Transverse colon (tissue), 4 donors: ENCODE measurements at regions not wholly inside any gene's neighbourhood (a gene's known extent, or its start where the extent isn't known, plus 50 kb on each side); places are given as distances from the start of the nearest gene placed in this dataset.
"Not testable (repeated sequence)": the region's sequence is repeated elsewhere in the genome, so short reads cannot be mapped to it uniquely, and the experiment has no call there.

Experiments used
- DNase-seq: peaks from one replicate; pipeline ENCODE4 v3.0.0-alpha.2; 2019
- H3K27ac ChIP-seq, 4 donors: fragments of 200-600 bp; sonication (generic); 2 replicates each; pipeline ENCODE4 v1.5.1; 2016 to 2018; ENCODE audit warnings: inconsistent platforms in 4 of 4
- H3K27me3 ChIP-seq: fragments of 200-600 bp; sonication (generic); 2 replicates; pipeline ENCODE4 v1.5.1; 2017; ENCODE audit warnings: inconsistent platforms
- H3K36me3 ChIP-seq, 4 donors: fragments of 200-600 bp; sonication (generic); 2 replicates each; pipeline ENCODE4 v1.5.1; 2017 to 2019; ENCODE audit warnings: inconsistent platforms in 4 of 4
- H3K4me1 ChIP-seq, 4 donors: fragments of 200-600 bp; sonication (generic); 2 replicates each; pipeline ENCODE4 v1.5.1; 2017 to 2020; ENCODE audit warnings: inconsistent platforms in 4 of 4
- H3K4me3 ChIP-seq, 4 donors: fragments of 200-600 bp; sonication (generic); 1 replicate in 1 of 4; 2 replicates in 3 of 4; pipeline versions ENCODE4 v1.5.1 to v1.6.1; 2017 to 2019; ENCODE audit warnings: inconsistent platforms in 4 of 4
- H3K9me3 ChIP-seq, 2 donors: fragments of 200-600 bp; sonication (generic); 2 replicates each; pipeline ENCODE4 v1.5.1; 2017 to 2019; ENCODE audit warnings: inconsistent platforms in 2 of 2
- EP300 ChIP-seq: sonication (generic); formaldehyde crosslinking; IDR thresholded peaks from one replicate; pipeline ENCODE4 v1.6.1; 2017; ENCODE audit warnings: antibody characterized with exemption, low read depth
- POLR2A ChIP-seq: fragments of 450-650 bp; IDR thresholded peaks from one replicate; pipeline ENCODE4 v1.6.1; 2016; ENCODE audit warnings: antibody characterized with exemption, mild to moderate bottlenecking, moderate library complexity
- POLR2AphosphoS5 ChIP-seq, 3 donors: sonication (generic); formaldehyde crosslinking; IDR thresholded peaks; one replicate each; pipeline ENCODE4 v1.6.1; 2016; ENCODE audit warnings: antibody characterized with exemption in 3 of 3
- WGBS, 2 donors: methylation state at CpG; one replicate each; pipeline ENCODE4 v1.1.5; 2018; ENCODE audit warnings: low coverage in 1 of 2; 5-methylcytosine and 5-hydroxymethylcytosine counted together
- in situ Hi-C, 4 donors: fragments of 200-750 bp; cut with MboI; loops; one replicate each; pipeline versions ENCODE4 v1.15.0 to v1.15.1; 2017; ENCODE audit warnings: low sequenced_read_pairs in 3 of 4, low pct_ligation_motif_present in 1 of 4, low pct_unique_long_range_greater_than_20kb in 1 of 4
- intact Hi-C: fragments of 100-400 bp; cut with DNase I; formaldehyde crosslinking; loops from one replicate; pipeline ENCODE4 v1.15.1; 2023; ENCODE audit warnings: low total_unique reads
- TF ChIP-seq, protein P1 (sequence below), 5 experiments: fragments of 200-600 bp in 3 of 5; fragments of 450-650 bp in 2 of 5; sonication (generic) in 3 of 5; IDR thresholded peaks; 1 replicate in 2 of 5; 2 replicates in 3 of 5; pipeline ENCODE4 v1.5.1; 2016 to 2017; ENCODE audit warnings: antibody characterized with exemption in 5 of 5, inconsistent platforms in 3 of 5, mild to moderate bottlenecking in 2 of 5, moderate library complexity in 1 of 5

DNA sequence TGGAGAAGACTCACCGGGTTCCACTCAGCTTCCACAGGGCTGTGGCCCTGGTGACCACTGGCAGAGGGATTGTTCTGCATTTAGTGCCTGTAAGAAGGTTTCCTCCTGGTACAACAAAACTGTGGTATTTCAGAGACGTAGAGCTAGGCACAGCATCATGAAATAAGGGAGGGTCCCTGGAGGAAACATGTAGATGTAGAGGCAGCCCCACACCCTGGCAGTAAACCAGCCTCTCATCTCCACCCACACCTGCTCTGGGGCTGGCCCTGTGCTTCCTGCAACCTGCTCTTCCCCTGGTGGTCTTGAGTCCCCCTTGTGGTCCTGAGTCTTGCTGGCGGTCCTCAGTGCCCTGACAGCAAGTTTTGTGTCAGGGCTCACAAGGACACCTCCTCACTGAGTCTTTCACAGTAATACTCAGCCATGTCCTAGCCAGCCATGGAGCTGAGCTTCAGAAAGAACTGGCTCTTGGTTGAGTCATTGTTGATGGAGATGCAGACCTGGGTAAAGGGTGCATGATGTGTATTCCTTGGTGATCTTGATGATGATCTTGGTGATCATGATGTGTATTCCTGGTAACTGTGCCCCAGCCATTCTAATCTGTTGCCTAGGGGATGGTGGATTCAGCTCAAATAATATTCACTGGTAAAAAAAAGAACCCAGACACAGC is 121.8 kb downstream of the OR4M2 start:
- WGBS, 2 donors, result no CpG with 5 or more reads among the region's 3 CpGs
- H3K27me3 ChIP-seq, DNase-seq, H3K9me3 ChIP-seq, H3K4me3 ChIP-seq, in situ Hi-C loops, H3K36me3 ChIP-seq, H3K27ac ChIP-seq, H3K4me1 ChIP-seq, intact Hi-C loops: not testable (repeated sequence)

- WGBS, 2 donors, result no CpG with 5 or more reads among the region's 5 CpGs
These were observed 122.9 kb downstream of the OR4M2 start for GRCh38 chr15:22203208-22203607.

DNA sequence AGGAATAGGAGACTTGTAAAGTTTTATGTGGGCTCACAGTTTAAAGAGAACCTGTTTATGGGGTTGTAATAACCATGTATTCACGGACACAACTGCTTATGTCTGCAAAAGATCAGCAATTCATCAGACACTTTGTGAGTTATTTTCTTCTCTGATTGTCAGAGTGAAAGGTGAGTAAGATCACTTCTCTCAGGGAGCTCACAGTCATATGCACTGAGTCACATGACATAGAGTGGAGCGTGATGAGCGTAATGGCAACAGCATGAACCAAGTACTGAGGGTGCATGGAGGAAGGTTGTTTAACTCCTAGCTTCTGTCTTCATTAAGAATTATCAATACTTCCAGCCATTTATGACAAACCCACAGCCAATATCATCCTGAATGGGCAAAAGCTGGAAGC is 128.8 kb downstream of the OR4M2 start:
- no CpG with 5 or more reads among the region's 3 CpGs for WGBS, 2 donors
- DNase-seq, result not testable (repeated sequence)

More at GRCh38 chr15:22203208-22203607, 122.9 kb downstream of the OR4M2 start:
- H3K36me3 ChIP-seq, H3K4me3 ChIP-seq, H3K27ac ChIP-seq, H3K9me3 ChIP-seq, H3K4me1 ChIP-seq, intact Hi-C loops, in situ Hi-C loops, DNase-seq, H3K27me3 ChIP-seq: not testable (repeated sequence)

GRCh38 chr15:22222596-22222995 is 142.3 kb downstream of the OR4M2 start:
- H3K4me1 ChIP-seq, H3K36me3 ChIP-seq, intact Hi-C loops, H3K4me3 ChIP-seq, H3K27ac ChIP-seq, H3K9me3 ChIP-seq, H3K27me3 ChIP-seq, DNase-seq: not testable (repeated sequence)
- 83 to 84% methylated on average over 7 to 10 of the region's 10 CpGs for WGBS, 2 donors
- in situ Hi-C loops, result loop anchor here in 1 of 4 donors (10.0 kb wide), 1 partner anchor 1858 kb away; no protein-coding TSS in a partner anchor

More for the DNA sequence above, 128.8 kb downstream of the OR4M2 start:
- H3K27me3 ChIP-seq, H3K4me3 ChIP-seq, H3K9me3 ChIP-seq, H3K36me3 ChIP-seq, H3K4me1 ChIP-seq, in situ Hi-C loops, H3K27ac ChIP-seq, intact Hi-C loops: not testable (repeated sequence)

- H3K27ac ChIP-seq, result no peak overlapping the region
- no peaks in the 10 kb centered on the region for H3K9me3 ChIP-seq
- H3K27me3 ChIP-seq, result no peaks in the 10 kb centered on the region
- TF ChIP-seq, protein P1, sequence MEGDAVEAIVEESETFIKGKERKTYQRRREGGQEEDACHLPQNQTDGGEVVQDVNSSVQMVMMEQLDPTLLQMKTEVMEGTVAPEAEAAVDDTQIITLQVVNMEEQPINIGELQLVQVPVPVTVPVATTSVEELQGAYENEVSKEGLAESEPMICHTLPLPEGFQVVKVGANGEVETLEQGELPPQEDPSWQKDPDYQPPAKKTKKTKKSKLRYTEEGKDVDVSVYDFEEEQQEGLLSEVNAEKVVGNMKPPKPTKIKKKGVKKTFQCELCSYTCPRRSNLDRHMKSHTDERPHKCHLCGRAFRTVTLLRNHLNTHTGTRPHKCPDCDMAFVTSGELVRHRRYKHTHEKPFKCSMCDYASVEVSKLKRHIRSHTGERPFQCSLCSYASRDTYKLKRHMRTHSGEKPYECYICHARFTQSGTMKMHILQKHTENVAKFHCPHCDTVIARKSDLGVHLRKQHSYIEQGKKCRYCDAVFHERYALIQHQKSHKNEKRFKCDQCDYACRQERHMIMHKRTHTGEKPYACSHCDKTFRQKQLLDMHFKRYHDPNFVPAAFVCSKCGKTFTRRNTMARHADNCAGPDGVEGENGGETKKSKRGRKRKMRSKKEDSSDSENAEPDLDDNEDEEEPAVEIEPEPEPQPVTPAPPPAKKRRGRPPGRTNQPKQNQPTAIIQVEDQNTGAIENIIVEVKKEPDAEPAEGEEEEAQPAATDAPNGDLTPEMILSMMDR (IDR thresholded peaks at IDR 0.05), result no peak
- TF ChIP-seq POLR2A (no peak), POLR2AphosphoS5 (IDR thresholded peaks at IDR 0.05) (no peak), EP300 (no peak)
- WGBS, 2 donors, result 84% methylated on average over 9 of the region's 9 CpGs; no CpG with 5 or more reads in 1 of the 2 donors
- in situ Hi-C loops, result loop anchor here in 1 of 4 donors (10.0 kb wide), 1 partner anchor 1859 kb away; no protein-coding TSS in a partner anchor
- no peak overlapping the region for H3K4me3 ChIP-seq
- H3K36me3 ChIP-seq, result no peaks in the 10 kb centered on the region
- H3K4me1 ChIP-seq, result no peaks in the 10 kb centered on the region
- no peak for DNase-seq
- intact Hi-C loops, result no loop called here
These were observed 143.9 kb downstream of the OR4M2 start for GRCh38 chr15:22224241-22224671.

DNA sequence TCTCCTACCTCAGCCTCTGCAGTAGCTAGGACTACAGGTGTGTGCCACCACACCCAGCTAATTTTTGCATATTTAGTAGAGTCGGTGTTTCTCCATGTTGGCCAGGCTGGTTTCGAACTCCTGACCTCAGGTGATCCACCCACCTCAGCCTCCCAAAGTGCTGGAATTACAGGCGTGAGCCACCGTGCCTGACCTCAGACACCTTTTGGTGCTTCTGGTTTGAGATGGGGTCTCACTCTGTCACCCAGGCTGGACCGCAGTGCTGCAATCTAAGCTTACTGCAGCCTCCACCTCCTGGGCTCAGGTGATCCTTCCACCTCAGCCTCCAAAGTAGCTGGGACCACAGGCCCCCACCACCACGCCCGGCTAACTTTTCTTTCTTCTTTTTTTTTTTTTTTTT is 144.6 kb downstream of the OR4M2 start:
- 92 to 100% methylated on average over 2 to 7 of the region's 7 CpGs for WGBS, 2 donors
- H3K36me3 ChIP-seq, H3K4me3 ChIP-seq, H3K27ac ChIP-seq, intact Hi-C loops, H3K4me1 ChIP-seq, H3K27me3 ChIP-seq, H3K9me3 ChIP-seq, DNase-seq: not testable (repeated sequence)
- in situ Hi-C loops, result loop anchor here in 1 of 4 donors (10.0 kb wide), 1 partner anchor 1860 kb away; no protein-coding TSS in a partner anchor
